Spinal cord (tissue), 9 donors: ENCODE measurements at regions not wholly inside any gene's neighbourhood (a gene's known extent, or its start where the extent isn't known, plus 50 kb on each side); places are given as distances from the start of the nearest gene placed in this dataset.
A peak's percentile ranks its signal among the peaks of the same experiment; 100 is the strongest.

Experiments
- DNase-seq, 6 donors: peaks; one replicate each; pipeline versions ENCODE4 v3.0.0 to v3.0.0-alpha.2; 2013 to 2015; ENCODE audit warnings: low spot score in 6 of 6, low read depth in 4 of 6
- H3K27ac ChIP-seq: one replicate; pipeline ENCODE4 v1.5.1; 2013; ENCODE audit warnings: low read depth, low read length, control low read depth
- H3K27me3 ChIP-seq: one replicate; pipeline ENCODE4 v1.6.1; 2013; ENCODE audit warnings: low read length; ENCODE audit not compliant: control insufficient read depth, insufficient read depth
- H3K36me3 ChIP-seq: one replicate; pipeline ENCODE4 v1.6.1; 2013; ENCODE audit warnings: low read length; ENCODE audit not compliant: control insufficient read depth, insufficient read depth
- H3K4me1 ChIP-seq: one replicate; pipeline ENCODE4 v1.6.1; 2013; ENCODE audit warnings: low read length; ENCODE audit not compliant: control insufficient read depth, insufficient read depth
- H3K4me3 ChIP-seq: one replicate; pipeline ENCODE4 v1.5.1; 2013; ENCODE audit warnings: low read depth, low read length, control low read depth
- H3K9me3 ChIP-seq: one replicate; pipeline ENCODE4 v1.6.1; 2013; ENCODE audit warnings: low read length; ENCODE audit not compliant: control insufficient read depth, insufficient read depth
- WGBS: methylation state at CpG from one replicate; pipeline ENCODE4 v1.1.5; 2013; ENCODE audit warnings: missing lambda C conversion rate; ENCODE audit not compliant: insufficient coverage; 5-methylcytosine and 5-hydroxymethylcytosine counted together
- donor health status: healthy.

GRCh38 chr4:23320931-23321587, 568.8 kb downstream of the PPARGC1A start:
- Histone ChIP-seq H3K36me3 (no peaks in the 10 kb centered on the region), H3K4me1 (no peaks in the 10 kb centered on the region), H3K27me3 (no peaks in the 10 kb centered on the region), H3K4me3 (no peak overlapping the region), H3K27ac (no peak overlapping the region), H3K9me3 (no peaks in the 10 kb centered on the region)
- 64% methylated on average over 1 of the region's 1 CpG for WGBS
- peak in 1 of 6 donors; percentile 62 for DNase-seq

DNA sequence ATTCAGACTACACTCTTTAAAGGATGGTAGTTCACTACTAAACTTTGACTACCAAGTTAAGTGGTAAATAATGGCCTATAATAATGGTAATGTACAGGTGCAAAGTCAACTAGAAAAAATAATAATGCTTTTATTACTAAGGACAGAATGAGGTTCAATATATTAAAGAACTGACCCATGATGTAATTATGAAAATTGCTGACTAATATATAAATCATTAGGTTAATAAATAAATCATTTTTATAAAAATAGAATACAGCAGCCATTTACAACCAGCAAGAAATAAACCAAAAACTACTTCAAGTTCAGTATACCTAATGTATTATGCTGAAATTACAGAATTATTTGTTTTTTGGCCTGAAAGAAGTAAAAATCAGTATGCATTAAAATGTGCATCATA, 577.2 kb downstream of the PPARGC1A start:
- Histone ChIP-seq H3K36me3 (no peaks in the 10 kb centered on the region), H3K9me3 (no peaks in the 10 kb centered on the region), H3K4me3 (no peak overlapping the region), H3K27me3 (no peaks in the 10 kb centered on the region), H3K4me1 (no peaks in the 10 kb centered on the region), H3K27ac (no peak overlapping the region)
- no peak for DNase-seq

DNA sequence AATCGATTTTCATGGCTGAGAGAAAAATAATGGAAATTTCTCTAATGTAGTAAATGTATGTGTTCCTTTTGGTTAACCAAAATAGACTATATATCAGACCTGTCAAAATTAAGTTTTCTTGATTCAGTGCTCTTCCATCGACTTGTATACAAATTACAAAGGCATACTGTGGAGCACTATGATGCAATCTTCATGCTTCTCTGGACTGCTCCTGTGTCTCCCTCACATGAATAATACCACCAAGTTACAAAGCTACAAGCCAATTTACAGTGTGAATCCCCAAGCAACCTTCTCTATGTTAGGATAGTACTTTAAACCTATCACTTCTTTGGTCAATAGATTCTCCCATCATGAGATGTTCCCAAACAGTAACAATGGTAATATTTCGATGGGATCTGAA, 577.9 kb downstream of the PPARGC1A start:
- Histone ChIP-seq H3K27ac (no peak overlapping the region), H3K9me3 (no peaks in the 10 kb centered on the region), H3K4me3 (no peak overlapping the region), H3K36me3 (no peaks in the 10 kb centered on the region), H3K4me1 (no peaks in the 10 kb centered on the region), H3K27me3 (no peaks in the 10 kb centered on the region)
- DNase-seq, result no peak
- 75% methylated on average over 2 of the region's 3 CpGs for WGBS

- DNase-seq, result no peak
- Histone ChIP-seq H3K9me3 (no peaks in the 10 kb centered on the region), H3K27me3 (no peaks in the 10 kb centered on the region), H3K36me3 (no peaks in the 10 kb centered on the region), H3K27ac (no peak overlapping the region), H3K4me1 (no peaks in the 10 kb centered on the region), H3K4me3 (no peak overlapping the region)
- no CpG with 5 or more reads among the region's 1 CpG for WGBS
These were observed 584.8 kb downstream of the PPARGC1A start for GRCh38 chr4:23305026-23305425.

DNA sequence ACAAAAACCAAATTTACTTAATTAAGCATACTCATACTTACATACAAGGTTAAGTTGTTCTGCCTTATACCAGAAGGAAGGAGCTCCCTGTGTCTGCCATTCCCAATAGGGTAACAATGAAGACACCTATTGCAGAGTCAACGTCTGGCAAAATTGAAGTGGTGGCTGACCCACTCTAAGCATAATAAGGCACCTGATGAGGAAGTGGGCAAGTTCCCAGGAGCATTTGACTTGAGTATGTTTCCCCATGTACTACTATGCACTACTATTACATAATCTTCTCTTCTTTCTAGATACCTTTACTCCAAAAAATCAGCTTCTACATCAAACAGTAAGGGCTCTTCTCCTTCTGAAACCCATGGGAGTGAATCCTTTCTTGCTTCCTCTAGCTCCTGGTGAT, 591.5 kb downstream of the PPARGC1A start:
- H3K27me3 ChIP-seq, result no peaks in the 10 kb centered on the region
- 100% methylated on average over 1 of the region's 1 CpG for WGBS
- no peaks in the 10 kb centered on the region for H3K36me3 ChIP-seq
- H3K9me3 ChIP-seq, result no peaks in the 10 kb centered on the region
- no peak overlapping the region for H3K27ac ChIP-seq
- H3K4me1 ChIP-seq, result no peaks in the 10 kb centered on the region
- DNase-seq, result no peak
- H3K4me3 ChIP-seq, result no peak overlapping the region

GRCh38 chr4:23297327-23297726, 592.5 kb downstream of the PPARGC1A start:
- no peak for DNase-seq
- Histone ChIP-seq H3K27me3 (no peaks in the 10 kb centered on the region), H3K36me3 (no peaks in the 10 kb centered on the region), H3K27ac (no peak overlapping the region), H3K9me3 (no peaks in the 10 kb centered on the region), H3K4me1 (no peaks in the 10 kb centered on the region), H3K4me3 (no peak overlapping the region)
- WGBS, result 89% methylated on average over 2 of the region's 4 CpGs

- H3K27ac ChIP-seq, result no peak overlapping the region
- H3K27me3 ChIP-seq, result no peaks in the 10 kb centered on the region
- WGBS, result 60% methylated on average over 1 of the region's 2 CpGs
- no peak for DNase-seq
- H3K9me3 ChIP-seq, result no peaks in the 10 kb centered on the region
- no peaks in the 10 kb centered on the region for H3K4me1 ChIP-seq
- no peaks in the 10 kb centered on the region for H3K36me3 ChIP-seq
- no peak overlapping the region for H3K4me3 ChIP-seq
These were observed 598.4 kb downstream of the GBA3 start for GRCh38 chr4:23291139-23291538.

DNA sequence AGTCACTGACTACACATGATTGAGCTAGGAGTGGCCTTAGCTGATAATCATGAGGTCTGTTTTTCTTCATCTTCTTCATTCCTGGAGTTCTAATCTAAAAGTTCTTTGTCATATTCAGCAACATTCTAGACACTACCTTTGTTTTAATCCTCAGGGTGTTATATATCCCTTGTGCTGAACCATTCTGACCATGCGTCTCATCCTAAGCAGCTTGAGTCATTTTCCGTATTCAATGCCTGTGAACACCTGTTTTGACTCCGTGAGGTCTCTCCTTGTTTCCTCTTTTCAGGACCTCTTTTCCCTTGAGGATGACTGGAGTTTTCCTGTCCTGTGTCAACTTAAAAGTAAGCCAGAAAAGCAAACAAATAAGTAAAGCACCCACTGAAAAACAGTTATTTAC, 597.9 kb downstream of the GBA3 start:
- no peak overlapping the region for H3K27ac ChIP-seq
- WGBS, result 96% methylated on average over 3 of the region's 3 CpGs
- no peaks in the 10 kb centered on the region for H3K4me1 ChIP-seq
- H3K9me3 ChIP-seq, result no peaks in the 10 kb centered on the region
- no peak for DNase-seq
- no peaks in the 10 kb centered on the region for H3K36me3 ChIP-seq
- H3K27me3 ChIP-seq, result no peaks in the 10 kb centered on the region
- H3K4me3 ChIP-seq, result no peak overlapping the region

DNA sequence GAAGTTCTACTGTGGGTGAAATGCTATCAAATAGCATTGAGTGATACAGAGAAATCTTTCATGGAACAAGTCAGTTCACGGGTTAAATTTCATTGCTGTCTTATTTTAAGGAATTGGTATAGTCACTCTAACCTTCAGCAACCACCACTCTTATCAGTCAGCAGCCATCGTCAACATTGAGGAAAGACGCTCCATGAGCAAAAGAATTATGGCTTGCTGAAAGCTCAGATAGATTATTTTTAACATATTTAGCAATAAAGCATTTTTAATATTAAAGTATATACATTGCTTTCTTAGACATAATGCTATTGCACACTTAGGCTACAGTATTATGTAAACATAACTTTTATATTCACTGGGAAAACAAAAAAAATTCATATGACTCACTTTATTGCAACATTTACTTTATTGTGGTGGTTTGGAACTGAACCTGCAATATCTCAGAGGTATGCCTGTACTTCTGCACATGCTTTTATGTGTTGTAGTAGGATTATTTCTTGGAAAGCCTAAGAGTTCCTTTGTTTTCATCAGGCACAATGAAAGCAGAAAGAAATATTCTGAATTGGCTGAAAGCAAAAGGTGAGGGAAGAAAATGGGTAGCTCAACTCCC, 586.7 kb downstream of the GBA3 start:
- Histone ChIP-seq H3K27ac (no peak overlapping the region), H3K27me3 (no peaks in the 10 kb centered on the region), H3K36me3 (no peaks in the 10 kb centered on the region), H3K9me3 (no peaks in the 10 kb centered on the region), H3K4me1 (no peaks in the 10 kb centered on the region), H3K4me3 (no peak overlapping the region)
- no CpG with 5 or more reads among the region's 3 CpGs for WGBS
- DNase-seq, result no peak

DNA sequence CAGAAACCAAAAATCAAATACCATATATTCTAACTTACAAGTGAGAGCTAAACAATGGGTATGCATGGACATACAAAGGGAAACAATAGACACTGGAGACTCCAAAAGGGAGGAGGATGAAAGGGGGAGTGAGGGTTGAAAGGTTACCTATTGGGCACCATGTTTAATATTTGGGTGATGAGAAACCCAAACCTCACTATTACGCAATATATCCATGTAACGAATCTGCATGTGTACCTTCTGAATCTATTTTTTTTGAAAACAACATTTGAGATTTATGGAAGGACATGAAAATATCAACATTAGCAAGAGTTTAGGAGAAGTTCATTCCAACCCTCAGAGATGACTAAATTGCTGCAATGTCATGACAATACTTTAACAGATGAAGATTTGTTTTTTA, 586.1 kb downstream of the GBA3 start:
- DNase-seq, result no peak
- Histone ChIP-seq H3K27ac (no peak overlapping the region), H3K4me1 (no peaks in the 10 kb centered on the region), H3K4me3 (no peak overlapping the region), H3K9me3 (no peaks in the 10 kb centered on the region), H3K27me3 (no peaks in the 10 kb centered on the region), H3K36me3 (no peaks in the 10 kb centered on the region)
- WGBS, result no CpG with 5 or more reads among the region's 2 CpGs
